Osteocyte (in vitro differentiated cells): ENCODE measurements at regions not wholly inside any gene's neighbourhood (a gene's known extent, or its start where the extent isn't known, plus 50 kb on each side); places are given as distances from the start of the nearest gene placed in this dataset.
"Not testable (repeated sequence)": the region's sequence is repeated elsewhere in the genome, so short reads cannot be mapped to it uniquely, and the experiment has no call there.

Experiments used
- DNase-seq: peaks from one replicate; pipeline ENCODE4 v3.0.0; 2021; ENCODE audit warnings: mixed read lengths; ENCODE audit not compliant: unreplicated experiment; ENCODE audit errors: extremely low spot score
- H3K27ac Mint-ChIP-seq: one replicate; pipeline ENCODE4 v1.8.0; 2021; ENCODE audit warnings: mild to moderate bottlenecking, mixed read lengths; ENCODE audit not compliant: unreplicated experiment
- H3K27me3 Mint-ChIP-seq: one replicate; pipeline ENCODE4 v1.8.0; 2021; ENCODE audit warnings: mixed read lengths; ENCODE audit not compliant: unreplicated experiment
- H3K36me3 Mint-ChIP-seq: one replicate; pipeline ENCODE4 v1.8.0; 2021; ENCODE audit warnings: mixed read lengths; ENCODE audit not compliant: unreplicated experiment
- H3K4me1 Mint-ChIP-seq: one replicate; pipeline ENCODE4 v1.8.0; 2021; ENCODE audit warnings: mixed read lengths; ENCODE audit not compliant: unreplicated experiment
- H3K4me3 Mint-ChIP-seq: one replicate; pipeline ENCODE4 v1.8.0; 2021; ENCODE audit warnings: mild to moderate bottlenecking, moderate library complexity, mixed read lengths; ENCODE audit not compliant: unreplicated experiment
- H3K9me3 Mint-ChIP-seq: one replicate; pipeline ENCODE4 v1.8.0; 2021; ENCODE audit warnings: mixed read lengths; ENCODE audit not compliant: unreplicated experiment
- CTCF ChIP-seq: fragments of 200-600 bp; sonication (generic); IDR thresholded peaks from 2 replicates; pipeline ENCODE4 v1.5.0; 2021; ENCODE audit warnings: antibody characterized with exemption, mild to moderate bottlenecking, moderate library complexity

- Mint-ChIP-seq H3K36me3 (no peaks in the 10 kb centered on the region), H3K27ac (no peak overlapping the region), H3K4me1 (no peaks in the 10 kb centered on the region), H3K9me3 (peaks cover 53% of the 10 kb centered on the region), H3K27me3 (no peaks in the 10 kb centered on the region), H3K4me3 (no peak overlapping the region)
- TF ChIP-seq CTCF: no peak
- no peak for DNase-seq
Observed at GRCh38 chrX:56932653-56933339, 62.5 kb downstream of the SPIN3 start.

GRCh38 chrX:56932106-56932505 lies 63.2 kb downstream of the SPIN3 start:
- H3K27ac Mint-ChIP-seq: no peak overlapping the region
- no peak overlapping the region for H3K4me3 Mint-ChIP-seq
- DNase-seq: no peak
- H3K9me3 Mint-ChIP-seq: peaks cover 54% of the 10 kb centered on the region
- no peaks in the 10 kb centered on the region for H3K27me3 Mint-ChIP-seq
- H3K4me1 Mint-ChIP-seq: no peaks in the 10 kb centered on the region
- no peaks in the 10 kb centered on the region for H3K36me3 Mint-ChIP-seq
- TF ChIP-seq CTCF: no peak

- no peaks in the 10 kb centered on the region for H3K4me1 Mint-ChIP-seq
- DNase-seq: no peak
- no peak for TF ChIP-seq CTCF
- no peak overlapping the region for H3K4me3 Mint-ChIP-seq
- H3K27me3 Mint-ChIP-seq: no peaks in the 10 kb centered on the region
- H3K9me3 Mint-ChIP-seq: peaks cover 61% of the 10 kb centered on the region
- no peak overlapping the region for H3K27ac Mint-ChIP-seq
- no peaks in the 10 kb centered on the region for H3K36me3 Mint-ChIP-seq
Observed at GRCh38 chrX:56928546-56928945, 66.8 kb downstream of the SPIN3 start.

GRCh38 chrX:56920998-56921348 lies 74.4 kb downstream of the SPIN3 start:
- H3K4me1 Mint-ChIP-seq: not testable (repeated sequence)

GRCh38 chrX:56920338-56920997 lies 74.9 kb downstream of the SPIN3 start:
- no peaks in the 10 kb centered on the region for H3K27me3 Mint-ChIP-seq
- H3K36me3 Mint-ChIP-seq: no peaks in the 10 kb centered on the region
- peaks cover 66% of the 10 kb centered on the region for H3K9me3 Mint-ChIP-seq
- no peak overlapping the region for H3K4me3 Mint-ChIP-seq
- DNase-seq: no peak
- H3K27ac Mint-ChIP-seq: no peak overlapping the region
- no peak for TF ChIP-seq CTCF
- no peaks in the 10 kb centered on the region for H3K4me1 Mint-ChIP-seq

More at GRCh38 chrX:56920998-56921348, 74.4 kb downstream of the SPIN3 start:
- not testable (repeated sequence) for H3K27ac Mint-ChIP-seq, H3K4me3 Mint-ChIP-seq, H3K27me3 Mint-ChIP-seq, DNase-seq, H3K36me3 Mint-ChIP-seq
- H3K9me3 Mint-ChIP-seq: peaks cover 64% of the 10 kb centered on the region
